Calu3 (cell line): ENCODE measurements at regions not wholly inside any gene's neighbourhood (a gene's known extent, or its start where the extent isn't known, plus 50 kb on each side); places are given as distances from the start of the nearest gene placed in this dataset.

Source experiments
- BruUV-seq: library from RNA; stranded (reverse); fragments of 400-500 nt; replicated peaks from 2 replicates; lab custom pipeline; 2021; lab: Mats Ljungman, UMichigan
- CTCF ChIA-PET: fragments of 300-600 bp; sonication (Branson Sonifier 250); formaldehyde crosslinking; loops from one replicate; lab custom pipeline; 2022; ENCODE audit warnings: antibody characterized with exemption; lab: Charles Lee
- DNase-seq: peaks from one replicate; pipeline ENCODE4 v3.0.0; 2022
- H3K27ac Mint-ChIP-seq: one replicate; pipeline ENCODE4 v1.8.0; 2022; ENCODE audit warnings: mixed read lengths; ENCODE audit not compliant: unreplicated experiment
- H3K27me3 Mint-ChIP-seq: one replicate; pipeline ENCODE4 v1.8.0; 2022; ENCODE audit warnings: mixed read lengths; ENCODE audit not compliant: unreplicated experiment
- H3K36me3 Mint-ChIP-seq: one replicate; pipeline ENCODE4 v1.8.0; 2022; ENCODE audit warnings: mild to moderate bottlenecking, moderate library complexity, mixed read lengths; ENCODE audit not compliant: insufficient read depth, unreplicated experiment
- H3K4me1 Mint-ChIP-seq: one replicate; pipeline ENCODE4 v1.8.0; 2022; ENCODE audit warnings: mild to moderate bottlenecking, low read depth, mixed read lengths; ENCODE audit not compliant: unreplicated experiment
- H3K4me3 Mint-ChIP-seq: one replicate; pipeline ENCODE4 v1.8.0; 2022; ENCODE audit warnings: mild to moderate bottlenecking, low read depth, moderate library complexity, mixed read lengths; ENCODE audit not compliant: unreplicated experiment
- H3K9me3 Mint-ChIP-seq: one replicate; pipeline ENCODE4 v1.8.0; 2022; ENCODE audit warnings: low read depth, mixed read lengths; ENCODE audit not compliant: unreplicated experiment
- intact Hi-C: fragments of 100-400 bp; cut with micrococcal nuclease; formaldehyde crosslinking; loops from one replicate; pipeline ENCODE4 v1.10.0; 2022; ENCODE audit not compliant: unreplicated experiment
- TF ChIP-seq, protein P1 (sequence below): fragments of 200-600 bp; IDR thresholded peaks from one replicate; pipeline ENCODE4 v1.8.0; 2022; ENCODE audit warnings: antibody characterized with exemption; ENCODE audit not compliant: unreplicated experiment

GRCh38 chr1:175874081-175874480 lies 130.7 kb upstream of the TNR start:
- Mint-ChIP-seq H3K27ac (no peak overlapping the region), H3K4me3 (no peak overlapping the region), H3K9me3 (no peaks in the 10 kb centered on the region), H3K4me1 (no peaks in the 10 kb centered on the region), H3K36me3 (no peaks in the 10 kb centered on the region), H3K27me3 (peaks cover 69% of the 10 kb centered on the region)
- CTCF ChIA-PET = no interaction called here
- intact Hi-C loops = no loop called here
- BruUV-seq = no TSS peak
- no peak for DNase-seq
- TF ChIP-seq, protein P1, sequence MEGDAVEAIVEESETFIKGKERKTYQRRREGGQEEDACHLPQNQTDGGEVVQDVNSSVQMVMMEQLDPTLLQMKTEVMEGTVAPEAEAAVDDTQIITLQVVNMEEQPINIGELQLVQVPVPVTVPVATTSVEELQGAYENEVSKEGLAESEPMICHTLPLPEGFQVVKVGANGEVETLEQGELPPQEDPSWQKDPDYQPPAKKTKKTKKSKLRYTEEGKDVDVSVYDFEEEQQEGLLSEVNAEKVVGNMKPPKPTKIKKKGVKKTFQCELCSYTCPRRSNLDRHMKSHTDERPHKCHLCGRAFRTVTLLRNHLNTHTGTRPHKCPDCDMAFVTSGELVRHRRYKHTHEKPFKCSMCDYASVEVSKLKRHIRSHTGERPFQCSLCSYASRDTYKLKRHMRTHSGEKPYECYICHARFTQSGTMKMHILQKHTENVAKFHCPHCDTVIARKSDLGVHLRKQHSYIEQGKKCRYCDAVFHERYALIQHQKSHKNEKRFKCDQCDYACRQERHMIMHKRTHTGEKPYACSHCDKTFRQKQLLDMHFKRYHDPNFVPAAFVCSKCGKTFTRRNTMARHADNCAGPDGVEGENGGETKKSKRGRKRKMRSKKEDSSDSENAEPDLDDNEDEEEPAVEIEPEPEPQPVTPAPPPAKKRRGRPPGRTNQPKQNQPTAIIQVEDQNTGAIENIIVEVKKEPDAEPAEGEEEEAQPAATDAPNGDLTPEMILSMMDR = no peak

DNA sequence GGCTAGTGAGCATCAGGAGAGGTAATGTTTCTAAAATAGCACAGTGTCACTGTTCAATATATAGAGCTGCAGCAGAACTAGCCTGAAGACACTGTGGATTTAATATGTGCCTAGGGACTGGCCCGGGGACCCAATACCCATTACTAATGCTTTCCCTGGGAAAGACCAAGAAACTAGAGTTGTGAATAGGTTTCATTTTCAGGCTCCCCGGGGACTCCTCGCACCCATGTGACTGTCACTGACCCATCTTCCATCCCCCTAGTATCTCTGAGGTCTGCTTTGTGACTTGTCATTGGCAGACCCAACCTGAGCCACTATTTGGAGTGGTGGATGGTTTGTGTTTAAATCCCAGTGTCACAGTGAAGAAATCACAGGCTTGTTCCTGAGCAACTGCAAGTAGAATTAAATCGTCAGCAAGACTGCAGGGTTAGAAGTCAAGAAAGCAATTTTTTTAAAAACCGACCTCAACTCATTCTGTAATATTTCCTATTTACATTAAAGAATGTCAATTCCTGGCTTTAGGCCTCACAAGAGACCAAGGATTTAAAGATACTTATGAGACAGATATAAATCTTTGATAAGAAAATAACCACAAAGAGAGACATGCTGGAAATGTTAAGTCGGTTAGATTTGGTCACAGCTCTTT lies 130.0 kb upstream of the TNR start:
- H3K27me3 Mint-ChIP-seq = peaks cover 67% of the 10 kb centered on the region
- H3K4me3 Mint-ChIP-seq = no peak overlapping the region
- no peaks in the 10 kb centered on the region for H3K9me3 Mint-ChIP-seq
- CTCF ChIA-PET = interaction anchor here (0.5 kb wide), 1 partner anchor 1161 kb away, joined by 3 read pairs; no protein-coding TSS in a partner anchor
- no peaks in the 10 kb centered on the region for H3K4me1 Mint-ChIP-seq
- no peaks in the 10 kb centered on the region for H3K36me3 Mint-ChIP-seq
- intact Hi-C loops = no loop called here
- no peak for DNase-seq
- TF ChIP-seq, protein P1 = no peak
- no peak overlapping the region for H3K27ac Mint-ChIP-seq
- no TSS peak for BruUV-seq

DNA sequence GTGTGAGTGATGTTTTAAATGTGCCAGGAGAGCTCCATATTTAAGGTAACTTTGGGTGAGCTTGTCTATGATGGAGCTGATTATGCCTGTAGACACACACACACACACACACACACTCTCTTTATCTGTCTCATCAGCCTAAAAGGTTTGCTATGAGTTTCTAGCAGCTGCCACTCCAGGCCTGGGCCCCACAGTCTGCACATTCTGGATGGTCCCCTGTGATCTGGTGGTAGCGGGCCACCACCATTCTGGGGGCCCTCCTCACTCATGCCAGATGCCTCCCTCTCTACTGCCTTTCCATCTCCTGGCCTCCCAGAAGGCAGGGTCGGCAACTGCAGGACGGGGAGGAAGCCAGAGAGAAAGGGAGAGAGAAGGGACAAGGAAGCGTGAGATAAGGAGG lies 129.2 kb upstream of the TNR start:
- no TSS peak for BruUV-seq
- CTCF ChIA-PET = no interaction called here
- DNase-seq = no peak
- Mint-ChIP-seq H3K9me3 (no peaks in the 10 kb centered on the region), H3K4me3 (no peak overlapping the region), H3K27me3 (peaks cover 67% of the 10 kb centered on the region), H3K4me1 (no peaks in the 10 kb centered on the region), H3K27ac (no peak overlapping the region), H3K36me3 (no peaks in the 10 kb centered on the region)
- TF ChIP-seq, protein P1 = no peak
- intact Hi-C loops = no loop called here

DNA sequence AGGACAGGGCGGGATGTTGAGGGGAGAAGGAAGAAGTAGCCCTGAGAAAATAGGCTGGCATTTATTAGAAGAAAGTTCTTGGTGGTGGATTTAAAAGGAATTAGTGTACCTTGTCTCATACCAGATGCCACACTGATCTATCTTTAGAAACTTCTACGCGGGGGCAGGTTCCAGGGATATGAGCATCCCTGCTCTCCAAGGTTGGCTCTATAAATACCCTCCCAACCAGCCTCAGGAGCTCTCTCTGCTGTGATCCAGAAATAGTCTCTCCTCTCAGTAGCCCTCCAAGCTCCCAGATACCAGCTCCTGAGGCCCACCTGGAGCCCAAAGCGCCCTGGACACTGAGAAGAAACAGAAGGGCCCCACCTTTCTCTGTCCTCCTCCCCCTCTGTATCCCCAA lies 128.3 kb upstream of the TNR start:
- intact Hi-C loops = no loop called here
- peaks cover 70% of the 10 kb centered on the region for H3K27me3 Mint-ChIP-seq
- CTCF ChIA-PET = no interaction called here
- H3K4me3 Mint-ChIP-seq = no peak overlapping the region
- TF ChIP-seq, protein P1 = no peak
- no peak overlapping the region for H3K27ac Mint-ChIP-seq
- H3K36me3 Mint-ChIP-seq = no peaks in the 10 kb centered on the region
- BruUV-seq = no TSS peak
- DNase-seq = no peak
- no peaks in the 10 kb centered on the region for H3K4me1 Mint-ChIP-seq
- H3K9me3 Mint-ChIP-seq = no peaks in the 10 kb centered on the region
